Colon (tissue), 2 donors: ENCODE measurements at regions not wholly inside any gene's neighbourhood (a gene's known extent, or its start where the extent isn't known, plus 50 kb on each side); places are given as distances from the start of the nearest gene placed in this dataset.

Experiments
- FAIRE-seq: peaks from 2 replicates; lab custom pipeline; 2012; peaks lifted over from hg19 to GRCh38; lab: Jason Lieb, UNC
- donor health status: control.
- donor health status: control.

DNA sequence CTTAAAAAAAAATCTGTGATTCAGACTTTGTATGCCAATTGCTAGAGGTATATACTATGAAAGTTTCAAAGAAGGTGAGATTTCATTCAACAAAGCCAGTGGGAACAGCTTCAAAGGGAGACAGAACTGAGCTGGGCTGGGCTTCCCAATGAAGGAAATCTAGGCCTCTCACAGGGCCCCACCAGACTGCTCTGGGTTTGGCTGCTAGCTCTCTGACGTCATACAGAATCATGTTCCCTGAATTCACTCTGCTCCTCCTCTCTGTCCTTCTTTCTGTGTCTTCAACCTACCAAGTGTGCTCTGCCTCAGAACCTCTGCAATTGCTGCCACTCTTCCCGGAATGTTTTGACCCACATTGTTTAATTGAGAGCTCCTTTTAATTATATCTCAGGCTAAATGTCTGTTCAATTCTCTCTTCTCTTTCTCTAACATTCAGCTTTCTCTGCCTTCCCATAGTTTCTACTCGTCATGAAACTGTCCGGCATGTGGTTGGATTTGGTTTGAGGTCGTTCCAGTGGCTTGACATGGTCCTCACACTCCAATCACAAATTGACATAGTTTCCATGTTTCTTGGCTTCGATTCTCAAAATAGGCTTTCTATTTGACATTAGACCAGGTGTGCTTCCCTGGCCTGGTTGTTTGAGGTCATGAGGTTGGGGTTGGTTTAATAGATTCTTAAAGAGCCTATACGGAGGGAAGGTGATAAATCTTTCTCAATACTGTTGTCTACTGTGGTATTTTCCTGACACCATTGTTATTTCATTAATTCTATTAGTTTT lies 282.1 kb upstream of the EMCN start:
- FAIRE-seq: no peak

DNA sequence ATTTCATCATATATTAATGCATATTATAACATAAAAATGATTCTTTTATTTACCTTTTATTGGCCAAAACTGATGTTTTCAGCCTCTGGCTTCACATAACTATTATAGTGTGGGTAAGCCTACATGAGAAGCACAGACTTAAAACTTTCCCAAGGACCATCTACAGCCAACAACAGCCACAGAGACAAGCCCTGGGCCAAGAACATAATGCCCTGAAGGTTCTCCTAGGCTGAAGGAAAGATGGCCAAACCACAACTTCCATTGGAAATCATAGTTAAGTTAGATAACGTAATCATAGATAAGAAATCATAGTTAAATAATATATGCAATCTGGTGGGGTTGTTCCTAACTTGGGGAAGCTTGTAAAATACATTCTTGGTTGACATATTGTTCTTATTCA lies 280.0 kb upstream of the EMCN start:
- no peak for FAIRE-seq

DNA sequence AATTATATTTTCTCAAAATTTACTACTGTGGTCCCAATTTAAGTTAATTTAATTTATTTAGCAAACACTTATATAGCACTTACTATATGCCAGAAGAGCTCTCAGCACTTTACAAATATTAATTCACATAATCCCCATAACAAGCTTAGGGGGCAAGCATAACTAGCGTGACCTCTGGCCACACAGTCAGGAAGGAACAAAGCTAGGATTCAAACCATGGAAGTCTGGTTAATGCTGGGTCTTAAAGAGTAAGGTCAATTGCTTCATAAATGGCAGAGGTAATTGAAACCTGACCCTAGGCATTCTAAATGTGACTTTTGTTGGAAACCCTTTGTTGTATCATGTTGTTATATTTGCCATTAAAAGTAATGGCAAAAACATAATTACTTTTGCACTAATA lies 279.5 kb upstream of the EMCN start:
- FAIRE-seq: no peak

GRCh38 chr4:100796332-100796731 lies 278.5 kb upstream of the EMCN start:
- no peak for FAIRE-seq

GRCh38 chr4:100795581-100795980 lies 277.8 kb upstream of the EMCN start:
- no peak for FAIRE-seq

DNA sequence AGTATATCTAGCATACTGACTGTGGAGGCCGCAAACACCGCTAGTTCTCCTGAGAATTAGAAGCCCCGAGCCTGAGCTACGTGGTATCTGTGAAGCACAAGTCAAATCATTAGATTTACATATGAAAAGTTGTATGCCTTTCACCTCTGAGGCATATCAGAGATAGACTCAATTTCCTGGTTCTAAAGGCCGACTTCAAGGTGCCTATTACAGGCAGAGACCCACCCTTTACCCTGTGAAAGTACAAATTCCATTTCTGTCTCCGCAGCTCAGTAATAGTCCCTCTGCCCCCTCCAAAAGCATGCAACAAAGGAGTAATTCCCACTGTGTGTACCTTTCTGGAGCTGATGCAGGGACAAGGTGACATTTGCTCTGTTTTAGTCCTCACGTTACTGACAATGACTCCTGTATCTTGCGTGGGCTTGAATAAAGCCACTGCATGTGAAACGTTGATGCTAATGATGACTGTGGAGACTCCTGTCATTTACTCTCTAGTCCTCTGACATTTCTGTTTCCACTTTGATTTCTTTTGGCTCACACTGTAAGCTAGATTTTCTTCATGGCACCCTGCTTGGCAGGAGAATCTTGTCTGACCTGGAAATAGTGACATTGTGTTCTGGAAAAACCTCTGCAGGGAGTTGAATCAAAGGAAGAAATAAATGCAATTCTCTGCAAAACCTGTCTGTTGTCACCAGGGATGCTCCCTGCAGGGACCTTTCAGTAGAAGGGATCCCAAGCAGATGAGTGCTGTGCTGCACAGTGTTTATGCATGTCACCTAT lies 273.2 kb upstream of the EMCN start:
- no peak for FAIRE-seq

DNA sequence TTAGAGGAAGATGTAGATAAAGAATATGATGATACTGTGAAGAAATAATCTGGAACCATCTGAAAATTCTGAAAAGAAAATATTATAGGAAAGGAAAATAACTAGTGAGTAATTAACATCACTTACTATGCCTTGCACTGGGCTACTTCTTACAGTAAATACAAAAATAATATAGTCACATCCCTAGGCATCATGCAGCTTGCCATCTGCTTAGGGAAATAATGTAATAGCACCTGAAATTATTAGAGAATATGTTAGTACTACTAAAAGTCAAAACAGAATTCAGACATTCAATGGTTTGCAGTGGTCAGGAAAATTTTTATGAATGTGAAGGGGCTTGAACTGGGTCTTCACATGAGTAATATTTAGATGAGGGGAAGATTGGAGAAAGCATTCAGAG lies 272.2 kb upstream of the EMCN start:
- FAIRE-seq: no peak

GRCh38 chr4:100786481-100786880 lies 268.7 kb upstream of the EMCN start:
- FAIRE-seq: no peak

GRCh38 chr4:100782356-100782755 lies 264.5 kb upstream of the EMCN start:
- FAIRE-seq: no peak

DNA sequence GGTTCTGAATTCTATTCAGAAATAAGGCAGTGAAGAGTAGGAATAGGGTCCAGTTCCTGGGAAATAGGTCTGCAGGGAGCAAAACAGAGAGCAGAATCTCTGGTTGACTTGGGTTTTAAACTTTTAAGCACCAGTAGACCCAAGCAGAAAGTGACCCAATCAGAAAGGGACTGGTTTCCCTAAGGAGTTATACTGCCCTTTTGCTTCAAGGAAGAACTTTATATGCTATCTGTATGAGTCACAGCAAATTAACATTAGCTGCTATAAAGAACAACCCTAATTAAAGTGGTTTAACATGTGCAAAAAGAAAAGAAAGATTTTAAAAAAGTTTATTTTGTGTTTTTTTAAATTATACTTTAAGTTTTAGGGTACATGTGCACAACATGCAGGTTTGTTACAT lies 263.6 kb upstream of the EMCN start:
- no peak for FAIRE-seq

- FAIRE-seq: no peak
These were observed 262.3 kb upstream of the EMCN start for GRCh38 chr4:100780126-100780525.

DNA sequence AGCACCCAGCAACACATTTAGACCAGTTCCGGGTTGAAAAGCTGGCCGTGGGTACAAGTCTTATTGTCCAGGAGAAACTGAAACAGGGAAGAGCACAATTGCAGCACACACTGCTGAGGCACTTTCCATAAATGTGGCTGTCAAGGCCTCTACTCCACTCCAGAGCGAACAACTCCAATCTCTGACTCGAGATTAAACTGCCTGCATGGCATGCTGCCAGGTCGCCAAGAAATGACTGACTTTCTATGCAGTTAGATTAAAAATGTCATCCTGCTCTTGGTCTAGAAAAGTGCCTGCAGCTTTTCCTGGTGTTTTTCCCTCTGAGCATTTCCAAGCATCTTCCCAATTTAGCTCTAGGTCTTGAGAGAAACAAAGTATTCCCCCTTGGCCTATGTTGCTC lies 260.6 kb upstream of the EMCN start:
- no peak for FAIRE-seq

- FAIRE-seq: no peak
These were observed 244.9 kb upstream of the EMCN start for GRCh38 chr4:100762738-100763137.

GRCh38 chr4:100754751-100755150 lies 236.9 kb upstream of the EMCN start:
- FAIRE-seq: no peak

DNA sequence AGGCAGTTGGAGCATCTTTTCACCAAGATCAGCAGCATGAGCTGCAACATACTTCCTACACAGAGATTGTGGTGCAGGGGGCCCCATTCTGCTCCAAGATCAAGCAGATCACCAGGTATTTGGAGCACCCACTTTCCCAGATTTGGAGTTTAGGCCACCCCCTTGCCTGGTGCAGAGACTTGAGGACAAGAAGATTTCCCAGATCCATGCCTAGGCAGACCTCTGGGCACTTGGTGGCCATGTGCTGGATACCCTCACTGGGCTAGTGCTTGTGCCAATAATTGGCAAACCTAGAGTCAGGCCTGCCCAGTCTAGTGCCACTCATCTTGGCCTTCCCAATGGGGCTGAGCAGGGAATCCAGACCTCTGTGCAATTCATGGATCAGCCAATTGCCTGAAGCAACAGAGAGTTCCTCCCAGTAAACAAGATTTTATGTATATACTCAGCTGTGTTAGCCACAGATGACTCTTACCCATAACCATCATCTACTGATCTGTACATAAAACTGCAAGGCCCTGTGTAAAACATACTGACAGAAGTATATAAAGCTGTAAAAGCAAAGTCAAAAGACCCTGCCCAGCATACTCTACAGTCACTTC lies 228.4 kb upstream of the EMCN start:
- FAIRE-seq: no peak

DNA sequence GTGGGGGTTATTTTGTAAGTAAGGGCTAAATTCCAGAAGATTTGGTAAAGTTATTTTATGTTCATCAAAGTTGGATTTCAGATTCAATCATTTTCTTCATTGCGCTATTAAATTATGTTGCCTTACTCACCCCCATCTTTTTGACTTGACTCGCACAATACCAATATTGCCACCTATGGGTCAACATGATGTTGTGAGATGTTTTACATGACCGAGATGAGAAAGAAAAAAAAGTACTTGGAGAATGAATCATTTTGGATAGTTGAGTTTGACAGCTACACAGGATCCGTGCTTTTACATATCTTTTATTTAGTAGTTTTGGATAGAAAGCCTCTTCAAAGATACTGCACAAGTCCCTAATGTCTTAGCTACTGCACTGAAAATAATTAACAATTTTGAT lies 224.2 kb upstream of the EMCN start:
- FAIRE-seq: no peak

DNA sequence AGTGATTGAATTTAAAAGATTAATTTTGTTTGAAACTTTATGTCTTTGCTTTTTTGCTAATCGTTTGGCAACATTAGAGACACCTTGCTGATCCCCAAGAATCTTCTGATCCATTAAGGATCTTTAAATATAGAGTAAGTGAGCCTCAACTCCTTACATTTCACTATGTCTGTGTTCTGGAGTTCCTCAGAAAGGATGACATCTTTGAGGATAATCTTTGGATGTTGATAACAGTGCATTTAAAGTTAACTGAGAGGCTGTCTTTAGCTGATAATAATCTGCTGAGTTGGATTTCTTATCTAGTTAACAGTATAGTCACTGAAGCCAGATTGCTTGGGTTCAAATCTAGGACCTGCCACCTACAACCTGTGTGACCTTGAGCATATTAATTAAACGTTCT lies 221.6 kb upstream of the EMCN start:
- no peak for FAIRE-seq

DNA sequence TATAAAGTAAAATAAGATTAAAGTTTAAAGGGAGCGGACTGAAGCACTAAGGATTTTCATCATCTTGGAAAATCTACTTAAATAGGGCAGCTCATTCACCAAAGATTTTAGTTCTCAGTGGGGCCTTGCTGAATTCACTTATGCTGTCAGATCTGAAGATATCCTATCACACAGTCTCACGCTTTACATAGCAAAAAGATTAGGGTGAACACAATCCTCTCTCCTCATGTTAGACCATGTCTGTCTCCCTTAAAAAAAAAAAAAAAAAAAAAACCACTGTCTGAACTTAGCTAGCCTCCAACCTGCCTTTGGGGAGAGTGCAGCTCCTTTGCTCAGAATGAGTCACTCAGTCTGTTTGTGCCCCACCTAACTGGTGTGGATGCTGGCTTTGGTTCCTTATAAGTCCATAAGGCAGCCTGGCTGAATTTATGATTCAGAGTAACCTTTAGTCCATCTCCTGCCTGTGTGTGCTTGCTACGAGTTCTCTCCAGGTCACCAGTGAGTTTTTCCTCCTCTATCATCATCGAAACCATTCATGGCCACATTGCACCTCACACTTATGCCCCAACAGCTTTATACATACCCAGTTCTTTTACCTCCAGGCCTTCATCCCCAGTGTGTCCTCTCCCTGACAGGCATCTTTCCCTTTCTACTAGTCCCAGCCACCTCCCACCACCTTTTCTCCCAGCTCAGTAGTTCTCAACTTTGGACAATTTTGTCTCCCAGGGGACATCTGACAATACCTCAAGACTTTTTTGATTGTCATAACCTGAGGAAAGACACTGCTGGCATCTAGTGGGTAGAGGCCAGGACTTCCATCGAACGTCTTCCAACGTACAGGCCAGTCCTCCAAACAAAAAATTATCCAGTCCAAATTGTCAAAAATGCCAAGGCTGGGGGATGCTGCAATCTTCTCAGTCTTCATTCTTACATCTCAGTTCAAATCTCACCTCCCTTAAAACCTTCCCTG lies 220.7 kb upstream of the EMCN start:
- no peak for FAIRE-seq

DNA sequence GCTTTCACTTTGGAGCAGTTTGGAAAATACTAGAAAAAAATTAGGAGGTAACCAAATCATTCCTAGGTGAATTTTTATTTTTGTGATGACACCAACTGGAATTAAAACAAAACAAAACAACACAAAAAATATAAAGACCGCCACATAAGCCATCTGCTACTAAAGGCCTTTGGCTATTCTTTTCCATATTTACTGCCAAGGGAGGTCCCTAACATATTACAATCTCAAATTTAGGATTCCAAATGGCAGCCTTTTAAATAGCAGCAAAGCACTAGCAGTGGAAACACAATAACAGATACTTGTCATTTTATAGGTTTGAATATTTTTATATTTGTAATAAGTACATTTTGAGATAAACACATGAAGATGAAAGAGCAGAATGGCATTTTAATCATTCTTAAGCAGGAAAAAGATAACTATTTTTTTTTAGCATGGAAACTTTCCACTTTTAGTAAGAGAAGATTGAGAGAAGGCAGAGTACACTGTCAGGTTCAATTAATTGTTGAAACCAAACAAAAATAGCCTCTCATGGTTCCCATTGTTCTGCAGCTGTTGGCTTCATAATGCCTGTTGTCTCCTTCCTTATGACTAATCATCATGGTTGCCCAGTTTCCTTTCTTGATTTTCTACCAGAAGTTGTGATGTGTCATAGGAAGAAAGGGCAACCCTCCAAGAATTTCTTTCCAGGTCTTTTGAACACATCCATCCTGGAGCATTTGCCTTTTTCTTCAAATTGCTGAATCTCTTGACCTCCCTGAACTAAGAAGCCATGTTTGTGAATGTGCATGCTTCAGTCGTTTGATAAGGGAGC lies 219.0 kb upstream of the EMCN start:
- FAIRE-seq: no peak

GRCh38 chr4:100728861-100729260 lies 211.0 kb upstream of the EMCN start:
- FAIRE-seq: no peak

DNA sequence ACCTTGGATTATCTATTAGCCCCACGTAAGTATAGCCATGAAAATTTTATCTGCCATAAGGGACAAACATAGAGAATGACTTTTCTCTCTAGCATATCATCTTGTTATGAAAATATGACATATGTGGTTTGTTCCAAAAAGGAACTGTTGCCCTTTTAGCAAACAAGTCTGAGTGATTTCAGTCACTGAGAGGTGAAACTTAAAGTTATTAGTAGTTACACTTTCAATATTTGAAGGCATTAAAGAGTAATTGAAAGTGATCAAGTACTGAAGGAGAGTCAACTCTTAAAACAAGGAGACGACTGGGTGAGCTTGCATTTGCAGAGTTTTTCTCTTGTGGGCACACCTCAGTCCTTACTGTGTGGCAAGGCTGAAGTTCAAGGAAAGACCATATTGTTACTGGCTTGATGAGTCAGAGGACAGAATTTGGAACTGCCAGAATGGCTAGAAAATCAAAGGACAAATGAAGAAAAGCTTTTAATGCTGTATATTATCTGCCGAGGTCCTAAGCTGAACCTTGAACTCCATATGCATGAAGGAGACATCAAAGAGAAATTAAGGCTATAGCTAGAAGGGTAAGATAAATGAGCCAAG lies 205.1 kb upstream of the EMCN start:
- FAIRE-seq: no peak
